ENCODE measurements at regions not wholly inside any gene's neighbourhood (a gene's known extent, or its start where the extent isn't known, plus 50 kb on each side); places are given as distances from the start of the nearest gene placed in this dataset.
A peak's percentile ranks its signal among the peaks of the same experiment; 100 is the strongest.
"Not testable (repeated sequence)": the region's sequence is repeated elsewhere in the genome, so short reads cannot be mapped to it uniquely, and the experiment has no call there.

GRCh38 chr1:187038784-187039183 lies 210.0 kb downstream of the PLA2G4A start:
- DNase-seq (ENCODE audit: insufficient read length) = no peak
- no peak for FAIRE-seq
- no peak for TF ChIP-seq TAF1 (IDR thresholded peaks at IDR 0.05; ENCODE audit: borderline replicate concordance, low read depth, low read length)
- TF ChIP-seq POLR2AphosphoS5 (IDR thresholded peaks at IDR 0.05; ENCODE audit: low read depth, low read length) = no peak
- no peak for TF ChIP-seq POLR2A (IDR thresholded peaks at IDR 0.05; ENCODE audit: low read depth, low read length)

GRCh38 chr1:187041104-187041503 lies 212.4 kb downstream of the PLA2G4A start:
- FAIRE-seq (no peak), DNase-seq (ENCODE audit: insufficient read length) (no peak)
- no peak for TF ChIP-seq POLR2AphosphoS5 (IDR thresholded peaks at IDR 0.05; ENCODE audit: low read depth, low read length)

- no peak for DNase-seq (ENCODE audit: insufficient read length)
- TF ChIP-seq POLR2A (IDR thresholded peaks at IDR 0.05; ENCODE audit: low read depth, low read length) (no peak), POLR2AphosphoS5 (IDR thresholded peaks at IDR 0.05; ENCODE audit: low read depth, low read length) (no peak), TAF1 (IDR thresholded peaks at IDR 0.05; ENCODE audit: borderline replicate concordance, low read depth, low read length) (no peak)
- FAIRE-seq = no peak
Observed at GRCh38 chr1:187042538-187042937, 213.8 kb downstream of the PLA2G4A start.

GRCh38 chr1:187043433-187043832 lies 214.7 kb downstream of the PLA2G4A start:
- DNase-seq (ENCODE audit: insufficient read length); FAIRE-seq: not testable (repeated sequence)

- TF ChIP-seq TAF1 (IDR thresholded peaks at IDR 0.05; ENCODE audit: borderline replicate concordance, low read depth, low read length) (no peak), POLR2A (IDR thresholded peaks at IDR 0.05; ENCODE audit: low read depth, low read length) (no peak), POLR2AphosphoS5 (IDR thresholded peaks at IDR 0.05; ENCODE audit: low read depth, low read length) (no peak)
- no peak for FAIRE-seq
- no peak for DNase-seq (ENCODE audit: insufficient read length)
Observed at GRCh38 chr1:187044411-187044810, 215.7 kb downstream of the PLA2G4A start.

GRCh38 chr1:187045371-187045770 lies 216.6 kb downstream of the PLA2G4A start:
- no peak for FAIRE-seq
- TF ChIP-seq TAF1 (IDR thresholded peaks at IDR 0.05; ENCODE audit: borderline replicate concordance, low read depth, low read length) (no peak), POLR2A (IDR thresholded peaks at IDR 0.05; ENCODE audit: low read depth, low read length) (no peak), POLR2AphosphoS5 (IDR thresholded peaks at IDR 0.05; ENCODE audit: low read depth, low read length) (no peak)
- DNase-seq (ENCODE audit: insufficient read length) = no peak

- TF ChIP-seq TAF1 (IDR thresholded peaks at IDR 0.05; ENCODE audit: borderline replicate concordance, low read depth, low read length) = no peak
- no peak for TF ChIP-seq POLR2AphosphoS5 (IDR thresholded peaks at IDR 0.05; ENCODE audit: low read depth, low read length)
- TF ChIP-seq POLR2A (IDR thresholded peaks at IDR 0.05; ENCODE audit: low read depth, low read length) = no peak
- DNase-seq (ENCODE audit: insufficient read length) (no peak), FAIRE-seq (no peak)
Observed at GRCh38 chr1:187046293-187046692, 217.5 kb downstream of the PLA2G4A start.

- DNase-seq (ENCODE audit: insufficient read length) (no peak), FAIRE-seq (no peak)
- TF ChIP-seq POLR2AphosphoS5 (IDR thresholded peaks at IDR 0.05; ENCODE audit: low read depth, low read length) = no peak
Observed at GRCh38 chr1:187047298-187047697, 218.5 kb downstream of the PLA2G4A start.

GRCh38 chr1:187051618-187052232 lies 223.0 kb downstream of the PLA2G4A start:
- peak; percentile 82 for FAIRE-seq
- DNase-seq (ENCODE audit: insufficient read length) = no peak
- TF ChIP-seq TAF1 (IDR thresholded peaks at IDR 0.05; ENCODE audit: borderline replicate concordance, low read depth, low read length) = no peak
- TF ChIP-seq POLR2AphosphoS5 (IDR thresholded peaks at IDR 0.05; ENCODE audit: low read depth, low read length) = no peak

- DNase-seq (ENCODE audit: insufficient read length) (no peak), FAIRE-seq (peak; percentile 40)
- no peak for TF ChIP-seq POLR2A (IDR thresholded peaks at IDR 0.05; ENCODE audit: low read depth, low read length)
- TF ChIP-seq POLR2AphosphoS5 (IDR thresholded peaks at IDR 0.05; ENCODE audit: low read depth, low read length) = no peak
- no peak for TF ChIP-seq TAF1 (IDR thresholded peaks at IDR 0.05; ENCODE audit: borderline replicate concordance, low read depth, low read length)
Observed at GRCh38 chr1:187053876-187054275, 225.1 kb downstream of the PLA2G4A start.

- DNase-seq (ENCODE audit: insufficient read length) (no peak), FAIRE-seq (no peak)
- TF ChIP-seq TAF1 (IDR thresholded peaks at IDR 0.05; ENCODE audit: borderline replicate concordance, low read depth, low read length) (no peak), POLR2A (IDR thresholded peaks at IDR 0.05; ENCODE audit: low read depth, low read length) (no peak), POLR2AphosphoS5 (IDR thresholded peaks at IDR 0.05; ENCODE audit: low read depth, low read length) (no peak)
Observed at GRCh38 chr1:187054862-187055757, 226.4 kb downstream of the PLA2G4A start.

GRCh38 chr1:187063271-187063670 lies 234.5 kb downstream of the PLA2G4A start:
- FAIRE-seq (no peak), DNase-seq (ENCODE audit: insufficient read length) (no peak)
- TF ChIP-seq POLR2A (IDR thresholded peaks at IDR 0.05; ENCODE audit: low read depth, low read length) = no peak
- no peak for TF ChIP-seq POLR2AphosphoS5 (IDR thresholded peaks at IDR 0.05; ENCODE audit: low read depth, low read length)

All from GM12892 (cell line).